Erythroblast (primary cell): ENCODE measurements at regions not wholly inside any gene's neighbourhood (a gene's known extent, or its start where the extent isn't known, plus 50 kb on each side); places are given as distances from the start of the nearest gene placed in this dataset.

Experiments used
- GATA1 ChIP-seq: IDR thresholded peaks from 2 replicates; pipeline ENCODE4 v1.6.1; 2011; ENCODE audit warnings: low read depth, mild to moderate bottlenecking, control low read depth, low read length, moderate library complexity
- POLR2A ChIP-seq: IDR thresholded peaks from 2 replicates; pipeline ENCODE4 v1.6.1; 2011; ENCODE audit warnings: mild to moderate bottlenecking, low read length

GRCh38 chr5:9761706-9762105, 131.6 kb upstream of the TAS2R1 start:
- no peak for TF ChIP-seq POLR2A
- no peak for TF ChIP-seq GATA1
